ENCODE measurements at regions not wholly inside any gene's neighbourhood (a gene's known extent, or its start where the extent isn't known, plus 50 kb on each side); places are given as distances from the start of the nearest gene placed in this dataset.

GRCh38 chr2:204441316-204441715, 104.0 kb upstream of the PARD3B start:
- DNase-seq: no peak

- no peak for DNase-seq
These were observed 100.1 kb upstream of the PARD3B start for GRCh38 chr2:204445149-204445548.

GRCh38 chr2:204447722-204448121, 97.6 kb upstream of the PARD3B start:
- no peak for DNase-seq

GRCh38 chr2:204449977-204450376, 95.3 kb upstream of the PARD3B start:
- DNase-seq: no peak

- DNase-seq: no peak
These were observed 93.5 kb upstream of the PARD3B start for GRCh38 chr2:204451766-204452165.

- DNase-seq: peak in 1 of 2 donors; percentile 23
These were observed 92.7 kb upstream of the PARD3B start for GRCh38 chr2:204452464-204453023.

- DNase-seq: no peak
These were observed 91.5 kb upstream of the PARD3B start for GRCh38 chr2:204453730-204454167.

- no peak for DNase-seq
These were observed 90.4 kb upstream of the PARD3B start for GRCh38 chr2:204454672-204455380.

- DNase-seq: no peak
These were observed 76.4 kb upstream of the PARD3B start for GRCh38 chr2:204468746-204469429.

GRCh38 chr2:204470178-204470620, 75.1 kb upstream of the PARD3B start:
- DNase-seq: no peak

- no peak for DNase-seq
These were observed 74.6 kb upstream of the PARD3B start for GRCh38 chr2:204470621-204471196.

GRCh38 chr2:204472375-204472774, 72.9 kb upstream of the PARD3B start:
- no peak for DNase-seq

- no peak for DNase-seq
These were observed 72.1 kb upstream of the PARD3B start for GRCh38 chr2:204473224-204473623.

- no peak for DNase-seq
These were observed 69.9 kb upstream of the PARD3B start for GRCh38 chr2:204475399-204475798.

GRCh38 chr2:204477358-204477950, 67.8 kb upstream of the PARD3B start:
- DNase-seq: no peak

- DNase-seq: no peak
These were observed 65.7 kb upstream of the PARD3B start for GRCh38 chr2:204479557-204479956.

GRCh38 chr2:204480676-204481075, 64.6 kb upstream of the PARD3B start:
- no peak for DNase-seq

- no peak for DNase-seq
These were observed 61.6 kb upstream of the PARD3B start for GRCh38 chr2:204483608-204484081.

GRCh38 chr2:204486321-204486720, 59.0 kb upstream of the PARD3B start:
- no peak for DNase-seq

- no peak for DNase-seq
These were observed 58.5 kb upstream of the PARD3B start for GRCh38 chr2:204486805-204487204.

- DNase-seq: no peak
These were observed 57.6 kb upstream of the PARD3B start for GRCh38 chr2:204487447-204488229.

- DNase-seq: no peak
These were observed 53.7 kb upstream of the PARD3B start for GRCh38 chr2:204491528-204491927.

Data from hippocampal formation (tissue), 2 donors.